ENCODE measurements at regions not wholly inside any gene's neighbourhood (a gene's known extent, or its start where the extent isn't known, plus 50 kb on each side); places are given as distances from the start of the nearest gene placed in this dataset.

- Mint-ChIP-seq H3K9me3 (peaks cover 7 to 21% (median 14%) of the 10 kb centered on the region in 7 donors), H3K36me3 (no peaks in the 10 kb centered on the region), H3K27me3 (ENCODE audit: low read depth in 3 of 3) (peaks cover 0 to 4% (median 0%) of the 10 kb centered on the region in 3 donors), H3K4me3 (no peak overlapping the region), H3K4me1 (no peaks in the 10 kb centered on the region), H3K27ac (no peak overlapping the region)
- no peaks in the 10 kb centered on the region for H3K27me3 ChIP-seq (ENCODE audit: control insufficient read depth in 2 of 2, insufficient read depth in 2 of 2, low read length in 2 of 2)
- DNase-seq, result no peak
- no peaks in the 10 kb centered on the region for H3K36me3 ChIP-seq (replicated peaks in 1 of 2; ENCODE audit: control insufficient read depth in 1 of 2, insufficient read depth in 2 of 2, low read length in 2 of 2)
- WGBS (ENCODE audit: insufficient coverage), result 100% methylated on average over 1 of the region's 2 CpGs
- H3K4me1 ChIP-seq (ENCODE audit: control insufficient read depth in 1 of 2, insufficient read depth in 2 of 2, low read length in 2 of 2), result no peaks in the 10 kb centered on the region
- no peak for TF ChIP-seq CTCF (IDR thresholded peaks at IDR 0.05)
- H4K20me1 ChIP-seq (ENCODE audit: insufficient read depth, low read length), result no peaks in the 10 kb centered on the region
- H3K27ac ChIP-seq (ENCODE audit: low read depth in 1 of 2, low read length in 2 of 2), result no peak overlapping the region
- H3K4me3 ChIP-seq (replicated peaks in 1 of 3; ENCODE audit: low read depth in 2 of 3, low read length in 3 of 3), result no peak overlapping the region
- H3K9ac ChIP-seq (ENCODE audit: insufficient read depth, low read length, poor library complexity, severe bottlenecking), result no peak overlapping the region
- H3K4me2 ChIP-seq (replicated peaks; ENCODE audit: extremely low read depth, low read length, poor library complexity, severe bottlenecking), result no peak overlapping the region
- intact Hi-C loops (cut with micrococcal nuclease), result no loop called here
- H3K9me3 ChIP-seq (replicated peaks in 1 of 2; ENCODE audit: control insufficient read depth in 1 of 2, insufficient read depth in 1 of 2, low read length in 2 of 2), result peaks cover 6 to 9% of the 10 kb centered on the region in 2 donors
- no peaks in the 10 kb centered on the region for H3K79me2 ChIP-seq (ENCODE audit: insufficient read depth, low read length)
- no peak overlapping the region for H2AFZ ChIP-seq (ENCODE audit: insufficient read depth, low read depth, low read length, poor library complexity, severe bottlenecking)
Observed at GRCh38 chr1:81693316-81693715, 107.4 kb upstream of the ADGRL2 start.

DNA sequence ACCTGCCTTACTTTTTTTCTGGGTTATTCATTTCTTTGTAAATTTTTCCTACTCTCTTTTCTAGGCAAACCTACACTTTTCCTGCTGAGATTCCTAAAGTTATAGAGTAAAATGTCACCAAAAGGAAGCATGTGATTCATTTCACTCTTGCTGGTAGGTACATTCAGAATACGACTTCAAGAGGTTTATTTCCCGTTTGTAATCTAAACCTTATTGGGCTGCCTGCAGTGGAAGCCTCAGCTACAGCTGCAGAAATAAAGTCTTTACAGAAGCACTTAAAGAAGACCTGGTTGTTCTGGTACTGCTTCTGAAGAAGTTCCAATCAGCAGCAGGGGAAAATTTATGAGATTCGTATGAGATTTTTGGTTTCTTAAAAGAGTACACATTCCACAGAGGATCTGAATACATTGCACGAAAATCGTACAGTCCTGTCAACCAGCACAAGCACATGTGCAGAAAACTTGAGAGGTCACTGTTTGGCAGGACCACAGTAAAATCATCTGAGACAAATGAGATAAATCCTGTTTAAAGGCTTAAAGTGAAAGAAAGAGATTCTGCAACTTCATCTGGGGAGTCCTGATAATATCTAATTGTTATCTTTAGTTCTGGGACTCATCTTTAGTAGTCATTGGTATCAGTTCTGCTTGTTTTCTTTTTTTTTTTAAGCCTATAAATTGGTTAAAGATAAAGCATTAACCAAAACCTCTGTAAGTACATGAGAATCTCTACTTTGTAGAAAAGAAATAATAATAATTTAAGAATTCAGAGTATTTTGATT is 109.9 kb upstream of the ADGRL2 start:
- no peak for TF ChIP-seq CTCF (IDR thresholded peaks at IDR 0.05)
- Histone ChIP-seq H3K79me2 (ENCODE audit: insufficient read depth, low read length) (no peaks in the 10 kb centered on the region), H3K4me3 (replicated peaks in 1 of 3; ENCODE audit: low read depth in 2 of 3, low read length in 3 of 3) (no peak overlapping the region), H3K4me2 (replicated peaks; ENCODE audit: extremely low read depth, low read length, poor library complexity, severe bottlenecking) (no peak overlapping the region), H3K27me3 (ENCODE audit: control insufficient read depth in 2 of 2, insufficient read depth in 2 of 2, low read length in 2 of 2) (no peaks in the 10 kb centered on the region), H3K4me1 (ENCODE audit: control insufficient read depth in 1 of 2, insufficient read depth in 2 of 2, low read length in 2 of 2) (no peaks in the 10 kb centered on the region), H3K36me3 (replicated peaks in 1 of 2; ENCODE audit: control insufficient read depth in 1 of 2, insufficient read depth in 2 of 2, low read length in 2 of 2) (no peaks in the 10 kb centered on the region), H4K20me1 (ENCODE audit: insufficient read depth, low read length) (no peaks in the 10 kb centered on the region), H3K9ac (ENCODE audit: insufficient read depth, low read length, poor library complexity, severe bottlenecking) (no peak overlapping the region), H2AFZ (ENCODE audit: insufficient read depth, low read depth, low read length, poor library complexity, severe bottlenecking) (no peak overlapping the region), H3K9me3 (replicated peaks in 1 of 2; ENCODE audit: control insufficient read depth in 1 of 2, insufficient read depth in 1 of 2, low read length in 2 of 2) (peaks cover 6 to 9% of the 10 kb centered on the region in 2 donors), H3K27ac (ENCODE audit: low read depth in 1 of 2, low read length in 2 of 2) (no peak overlapping the region)
- Mint-ChIP-seq H3K27me3 (ENCODE audit: low read depth in 3 of 3) (peaks cover 0 to 4% (median 0%) of the 10 kb centered on the region in 3 donors), H3K36me3 (no peaks in the 10 kb centered on the region), H3K9me3 (peaks cover 7 to 19% (median 12%) of the 10 kb centered on the region in 7 donors), H3K4me3 (no peak overlapping the region), H3K27ac (no peak overlapping the region), H3K4me1 (no peaks in the 10 kb centered on the region)
- no peak for DNase-seq
- WGBS (ENCODE audit: insufficient coverage), result 96% methylated on average over 4 of the region's 5 CpGs
- intact Hi-C loops (cut with micrococcal nuclease), result no loop called here
